Inflammatory macrophage treated with lipopolysaccharide for 1 hour (primary cell): ENCODE measurements at regions not wholly inside any gene's neighbourhood (a gene's known extent, or its start where the extent isn't known, plus 50 kb on each side); places are given as distances from the start of the nearest gene placed in this dataset.
"Not testable (repeated sequence)": the region's sequence is repeated elsewhere in the genome, so short reads cannot be mapped to it uniquely, and the experiment has no call there.

Experiments used
- DNase-seq, 2 donors: peaks; one replicate each; pipeline ENCODE4 v3.0.0-alpha.2; 2020 to 2022

GRCh38 chr14:46432516-46432915 is 219.1 kb downstream of the RPL10L start:
- no peak for DNase-seq

GRCh38 chr14:46417066-46417465 is 234.5 kb downstream of the RPL10L start:
- DNase-seq = no peak

GRCh38 chr14:46404865-46405811 is 246.4 kb downstream of the RPL10L start:
- no peak for DNase-seq

- DNase-seq = not testable (repeated sequence)
These were observed 249.4 kb downstream of the RPL10L start for GRCh38 chr14:46402001-46402690.

- no peak for DNase-seq
These were observed 250.5 kb downstream of the RPL10L start for GRCh38 chr14:46401066-46401465.

- no peak for DNase-seq
These were observed 252.5 kb downstream of the RPL10L start for GRCh38 chr14:46399049-46399448.

- DNase-seq = no peak
These were observed 267.0 kb downstream of the RPL10L start for GRCh38 chr14:46384611-46385010.

- no peak for DNase-seq
These were observed 269.9 kb downstream of the RPL10L start for GRCh38 chr14:46381674-46382073.

- no peak for DNase-seq
These were observed 273.3 kb downstream of the RPL10L start for GRCh38 chr14:46378248-46378647.

- DNase-seq = no peak
These were observed 274.3 kb downstream of the RPL10L start for GRCh38 chr14:46377305-46377704.

- DNase-seq = no peak
These were observed 282.2 kb downstream of the RPL10L start for GRCh38 chr14:46369391-46369790.

- DNase-seq = no peak
These were observed 283.3 kb downstream of the RPL10L start for GRCh38 chr14:46368275-46368674.

- DNase-seq = no peak
These were observed 298.7 kb downstream of the RPL10L start for GRCh38 chr14:46352844-46353243.

GRCh38 chr14:46344327-46344937 is 307.1 kb downstream of the RPL10L start:
- DNase-seq = peak; percentile 10 to 14

- no peak for DNase-seq
These were observed 325.8 kb downstream of the RPL10L start for GRCh38 chr14:46325777-46326176.

GRCh38 chr14:46325157-46325556 is 326.4 kb downstream of the RPL10L start:
- no peak for DNase-seq

- DNase-seq = no peak
These were observed 328.2 kb downstream of the RPL10L start for GRCh38 chr14:46323404-46323762.

- no peak for DNase-seq
These were observed 328.7 kb downstream of the RPL10L start for GRCh38 chr14:46322730-46323403.

GRCh38 chr14:46322076-46322475 is 329.5 kb downstream of the RPL10L start:
- DNase-seq = no peak

GRCh38 chr14:46306267-46306666 is 345.3 kb downstream of the RPL10L start:
- no peak for DNase-seq

- DNase-seq = no peak
These were observed 350.8 kb downstream of the RPL10L start for GRCh38 chr14:46300765-46301164.

GRCh38 chr14:46290706-46291105 is 360.9 kb downstream of the RPL10L start:
- no peak for DNase-seq

GRCh38 chr14:46279776-46280175 is 371.8 kb downstream of the RPL10L start:
- no peak for DNase-seq
